ENCODE measurements at regions not wholly inside any gene's neighbourhood (a gene's known extent, or its start where the extent isn't known, plus 50 kb on each side); places are given as distances from the start of the nearest gene placed in this dataset.
"Not testable (repeated sequence)": the region's sequence is repeated elsewhere in the genome, so short reads cannot be mapped to it uniquely, and the experiment has no call there.

- DNase-seq (ENCODE audit: low spot score), result not testable (repeated sequence)
Measured at GRCh38 chr15:29505535-29505934, 235.9 kb upstream of the NSMCE3 start.

DNA sequence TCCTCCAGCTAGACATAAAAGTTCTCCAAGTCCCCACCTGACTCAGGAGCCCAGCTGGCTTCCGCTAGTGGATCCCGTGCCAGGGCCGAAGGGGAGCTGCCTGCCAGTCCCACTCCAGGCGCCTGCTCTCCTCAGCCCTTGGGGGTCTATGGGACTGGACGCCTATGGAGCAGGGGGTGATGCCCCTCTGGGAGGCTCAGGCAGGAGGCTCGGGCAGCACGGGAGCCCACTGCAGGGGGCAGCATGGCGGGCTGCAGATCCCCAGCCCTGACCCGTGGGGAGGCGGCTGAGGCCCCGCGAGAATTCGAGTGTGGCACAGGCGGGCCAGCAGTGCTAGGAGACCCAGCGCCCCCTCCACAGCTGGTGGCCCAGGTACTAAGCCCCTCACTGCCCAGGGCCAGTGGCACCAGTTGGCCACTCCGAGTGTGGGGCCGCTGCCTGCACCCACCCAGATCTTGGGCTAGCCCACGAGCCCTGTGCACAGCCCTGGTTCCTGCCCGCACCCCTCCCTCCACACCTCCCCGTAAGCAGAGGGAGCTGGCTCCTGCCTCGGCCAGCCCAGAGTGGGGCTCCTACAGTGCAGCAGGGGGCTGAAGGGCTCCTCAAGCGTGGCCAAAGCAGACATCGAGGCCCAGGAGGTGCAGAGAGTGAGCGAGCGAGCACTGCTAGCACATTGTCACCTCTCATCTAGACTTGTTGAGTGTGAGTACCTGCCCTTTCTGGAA is 221.3 kb upstream of the NSMCE3 start:
- DNase-seq (ENCODE audit: low spot score), result no peak

DNA sequence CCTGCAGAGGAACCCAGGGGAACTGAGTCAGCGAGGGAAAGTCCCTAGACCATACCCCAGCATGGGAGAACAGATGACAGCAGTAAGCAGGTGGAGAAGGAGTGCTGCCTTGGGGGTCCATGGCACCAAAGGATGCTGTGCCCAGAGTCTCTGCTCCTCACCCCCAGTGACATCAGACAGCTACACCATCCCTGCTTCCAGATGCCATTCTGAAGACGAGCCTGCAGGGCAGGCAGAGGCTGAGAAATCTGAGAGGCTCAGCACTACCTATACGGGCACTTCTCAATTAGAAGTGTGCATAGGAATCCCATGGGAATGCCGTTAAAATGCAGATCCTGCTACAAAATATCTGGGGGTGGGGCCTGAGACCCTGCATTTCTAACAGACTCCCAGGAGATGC is 211.3 kb upstream of the NSMCE3 start:
- DNase-seq (ENCODE audit: low spot score), result no peak

DNA sequence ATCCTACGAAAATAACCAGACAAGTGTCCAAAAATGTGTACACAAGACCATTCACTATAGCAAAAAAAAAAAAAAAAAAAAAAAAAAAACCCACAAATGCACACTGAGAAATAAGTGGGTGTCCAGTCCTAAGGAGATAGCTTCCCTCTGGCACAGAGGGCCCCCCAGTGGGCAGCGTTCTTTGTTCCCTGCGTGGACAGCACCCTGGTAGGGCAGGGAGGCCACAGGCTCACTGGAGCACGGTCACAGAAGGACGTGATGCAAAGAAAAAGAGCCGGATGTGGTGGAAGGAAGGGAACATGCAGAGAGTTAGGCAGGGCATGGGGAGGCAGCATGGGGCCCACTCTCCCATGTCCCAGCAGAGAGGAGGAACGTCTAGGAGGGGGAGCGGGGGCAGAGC is 210.7 kb upstream of the NSMCE3 start:
- no peak for DNase-seq (ENCODE audit: low spot score)

- no peak for DNase-seq (ENCODE audit: low spot score)
Measured at GRCh38 chr15:29477256-29477655, 207.6 kb upstream of the NSMCE3 start.

DNA sequence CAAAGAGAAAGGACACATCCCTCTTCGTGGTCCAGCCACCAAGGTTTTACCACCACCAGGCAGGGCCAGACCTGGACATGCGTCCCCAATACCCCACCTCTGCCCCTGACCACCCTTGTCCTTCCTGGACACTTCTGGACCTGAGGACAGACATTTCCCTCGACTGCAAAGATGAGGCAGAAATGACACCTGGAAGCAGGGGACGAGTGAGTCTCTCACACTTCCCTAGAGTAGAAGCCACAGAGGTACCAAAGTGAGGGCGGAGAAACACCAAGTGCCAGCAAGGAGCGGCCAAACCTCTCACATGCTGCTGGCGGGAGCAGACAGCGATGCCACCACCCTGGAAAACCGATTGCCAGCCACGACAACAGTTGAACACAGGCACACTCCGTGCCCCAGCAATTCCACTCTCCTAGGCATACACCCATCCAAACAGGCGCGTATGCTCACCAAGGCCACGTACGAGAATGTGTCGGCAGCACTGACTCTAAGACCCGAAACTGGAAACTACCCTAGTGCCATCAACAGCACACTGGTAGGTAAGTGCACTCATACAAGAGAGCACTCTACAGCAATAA is 207.0 kb upstream of the NSMCE3 start:
- no peak for DNase-seq (ENCODE audit: low spot score)

DNA sequence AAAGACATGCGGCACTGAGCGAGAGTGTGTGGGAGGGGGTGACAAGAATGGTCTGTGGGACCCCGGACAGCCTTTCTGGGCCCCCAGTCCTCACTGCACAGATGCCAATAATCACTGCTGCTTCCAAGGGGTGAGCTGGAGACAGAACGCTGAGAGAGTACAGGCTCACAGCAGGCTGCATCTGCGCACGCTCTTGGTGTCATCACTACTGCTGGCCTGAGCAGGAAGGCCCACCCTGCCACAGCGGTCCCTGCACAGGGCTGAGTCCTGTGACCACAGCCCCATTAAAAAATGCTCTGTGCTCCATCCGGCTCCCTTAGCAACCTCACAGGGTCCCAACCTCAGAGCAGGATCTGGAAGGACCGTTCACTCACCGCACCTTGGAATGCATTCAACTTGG is 205.5 kb upstream of the NSMCE3 start:
- DNase-seq (ENCODE audit: low spot score), result no peak

DNA sequence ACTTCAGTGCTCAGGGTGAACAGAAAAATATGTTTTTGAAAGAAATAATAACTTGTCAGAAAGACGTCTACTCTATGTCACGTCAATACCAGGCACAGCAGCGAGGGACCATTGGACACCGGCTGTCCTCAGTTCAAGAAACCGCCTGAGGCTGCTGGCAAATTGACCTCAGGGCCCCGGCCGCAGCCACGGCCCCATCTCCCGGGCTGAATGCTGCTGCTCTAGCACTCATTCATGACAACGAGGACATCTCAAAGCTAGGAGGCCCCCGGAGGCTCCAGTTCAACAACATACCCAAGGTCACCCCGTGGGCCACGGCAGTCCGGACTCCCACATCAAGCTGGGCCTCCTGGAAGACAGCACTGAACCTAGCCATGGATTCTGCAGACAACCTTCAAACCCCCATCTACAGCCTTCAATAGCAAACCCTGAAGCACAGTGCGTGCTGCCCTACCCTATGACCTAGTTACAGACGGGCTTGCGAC is 204.0 kb upstream of the NSMCE3 start:
- no peak for DNase-seq (ENCODE audit: low spot score)

GRCh38 chr15:29472901-29473445 is 203.4 kb upstream of the NSMCE3 start:
- no peak for DNase-seq (ENCODE audit: low spot score)

DNA sequence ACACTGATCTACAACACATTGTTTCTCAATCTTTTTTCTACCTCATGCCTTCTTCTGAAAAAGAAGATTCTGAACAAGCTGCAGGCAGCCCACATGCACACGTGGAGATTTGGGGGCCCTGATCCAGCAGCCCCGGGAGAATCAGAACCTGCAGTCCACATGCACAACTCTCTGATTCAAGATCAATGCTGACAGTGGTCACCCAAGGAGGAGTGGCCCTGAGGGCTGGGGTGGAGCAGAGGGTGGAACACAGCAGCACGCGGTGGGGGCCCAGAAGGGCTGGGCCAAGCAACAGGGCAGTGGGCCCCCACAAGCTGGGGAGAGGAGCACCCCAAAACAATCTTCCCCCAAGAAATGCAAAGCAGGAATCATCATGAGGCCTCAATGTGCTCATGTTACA is 202.1 kb upstream of the NSMCE3 start:
- no peak for DNase-seq (ENCODE audit: low spot score)

- no peak for DNase-seq (ENCODE audit: low spot score)
Measured at GRCh38 chr15:29471306-29471705, 201.7 kb upstream of the NSMCE3 start.

- no peak for DNase-seq (ENCODE audit: low spot score)
Measured at GRCh38 chr15:29470794-29471193, 201.2 kb upstream of the NSMCE3 start.

DNA sequence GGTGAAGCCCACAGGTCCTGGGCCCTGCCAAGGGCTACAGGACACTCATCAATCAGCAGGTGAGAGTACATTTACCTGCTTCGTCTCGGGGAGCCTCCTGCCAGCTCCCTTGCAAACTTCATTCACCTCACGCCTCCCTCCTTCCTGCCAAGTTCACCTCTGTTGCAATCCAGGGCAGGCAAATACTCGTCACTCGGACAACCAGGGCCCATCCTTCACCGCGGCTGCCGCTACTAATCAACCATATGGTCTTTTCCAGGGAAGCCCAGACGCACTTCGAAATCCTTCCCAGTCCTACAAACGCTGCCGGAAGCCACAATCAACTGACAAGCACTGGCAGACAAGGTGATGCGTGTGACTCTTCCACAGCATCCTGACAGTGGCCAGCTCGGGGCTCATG is 200.7 kb upstream of the NSMCE3 start:
- no peak for DNase-seq (ENCODE audit: low spot score)

GRCh38 chr15:29468899-29469298 is 199.3 kb upstream of the NSMCE3 start:
- DNase-seq (ENCODE audit: low spot score), result no peak

GRCh38 chr15:29467091-29467490 is 197.5 kb upstream of the NSMCE3 start:
- DNase-seq (ENCODE audit: low spot score), result no peak

DNA sequence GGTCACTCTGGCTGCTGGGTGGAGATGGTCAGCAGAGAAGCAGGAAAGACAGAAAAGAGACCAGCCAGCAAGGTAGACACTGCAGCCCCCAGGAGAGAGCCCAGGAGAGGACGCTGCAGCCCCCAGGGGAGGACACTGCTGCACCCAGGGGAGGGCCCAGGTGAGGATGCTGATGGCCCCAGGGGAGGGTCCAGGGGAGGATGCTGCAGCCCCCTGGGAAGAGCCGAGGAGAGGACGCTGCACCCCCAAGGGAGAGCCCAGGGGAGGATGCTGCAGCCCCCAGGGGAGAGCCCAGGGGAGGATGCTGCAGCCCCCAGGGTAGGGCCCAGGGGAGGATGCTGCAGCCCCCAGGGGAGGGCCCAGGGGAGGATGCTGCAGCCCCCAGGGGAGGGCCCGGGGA is 196.7 kb upstream of the NSMCE3 start:
- no peak for DNase-seq (ENCODE audit: low spot score)

- no peak for DNase-seq (ENCODE audit: low spot score)
Measured at GRCh38 chr15:29465816-29466215, 196.2 kb upstream of the NSMCE3 start.

DNA sequence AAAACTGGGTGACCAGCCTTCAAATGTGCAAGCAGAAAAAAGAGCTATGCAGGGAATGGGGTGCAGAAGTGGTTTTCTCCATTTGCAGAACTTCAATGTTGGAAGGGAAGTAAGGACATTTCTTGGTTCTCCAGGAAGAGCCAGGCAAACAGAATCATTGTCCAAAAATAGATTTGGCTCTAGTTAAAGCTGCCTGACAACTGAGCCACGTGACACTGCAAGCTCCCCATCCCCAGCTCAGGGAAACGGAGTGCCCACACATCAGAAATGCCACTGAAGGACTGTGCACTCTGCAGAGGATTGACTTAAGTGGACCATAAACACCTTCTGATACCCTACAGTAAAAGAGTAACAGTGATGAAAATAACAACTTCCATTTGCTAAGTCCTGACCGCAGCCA is 195.6 kb upstream of the NSMCE3 start:
- DNase-seq (ENCODE audit: low spot score), result no peak

DNA sequence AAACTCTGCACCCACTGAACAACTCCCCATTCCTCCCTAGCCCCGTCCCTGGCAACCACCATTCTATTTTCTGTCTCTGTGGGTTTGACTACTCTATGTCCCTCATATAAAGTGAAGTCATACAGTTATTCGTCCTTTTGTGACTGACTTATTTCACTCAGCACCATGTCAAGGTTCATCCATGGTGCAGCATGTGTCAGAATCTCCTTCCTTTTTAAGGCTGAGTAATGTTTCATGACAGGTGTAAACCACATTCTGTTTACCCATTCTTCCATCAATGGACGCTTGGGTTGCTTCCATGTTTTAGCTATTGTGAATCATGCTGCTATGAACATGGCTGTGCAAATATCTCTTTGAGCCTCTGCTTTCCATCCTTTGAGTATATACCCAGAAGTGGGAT is 192.3 kb upstream of the NSMCE3 start:
- no peak for DNase-seq (ENCODE audit: low spot score)

DNA sequence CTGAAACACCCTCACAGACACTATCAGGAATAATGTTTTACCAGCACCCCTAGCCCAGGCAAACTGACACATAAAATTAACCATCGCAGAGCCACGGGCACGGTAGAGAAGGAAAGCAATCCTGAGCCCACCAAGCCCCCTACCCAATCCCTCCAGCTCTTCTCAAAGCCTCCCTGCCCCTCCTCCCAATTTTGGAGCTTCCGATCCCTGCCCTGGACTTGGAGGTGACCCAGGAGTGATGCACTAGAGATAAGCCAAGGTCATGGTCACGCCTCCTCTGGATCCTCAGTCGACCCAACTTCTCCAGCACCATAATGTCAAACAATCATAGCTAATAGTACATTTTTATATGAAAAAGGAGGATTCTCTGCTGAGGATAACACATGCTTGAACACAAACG is 188.7 kb upstream of the NSMCE3 start:
- no peak for DNase-seq (ENCODE audit: low spot score)

DNA sequence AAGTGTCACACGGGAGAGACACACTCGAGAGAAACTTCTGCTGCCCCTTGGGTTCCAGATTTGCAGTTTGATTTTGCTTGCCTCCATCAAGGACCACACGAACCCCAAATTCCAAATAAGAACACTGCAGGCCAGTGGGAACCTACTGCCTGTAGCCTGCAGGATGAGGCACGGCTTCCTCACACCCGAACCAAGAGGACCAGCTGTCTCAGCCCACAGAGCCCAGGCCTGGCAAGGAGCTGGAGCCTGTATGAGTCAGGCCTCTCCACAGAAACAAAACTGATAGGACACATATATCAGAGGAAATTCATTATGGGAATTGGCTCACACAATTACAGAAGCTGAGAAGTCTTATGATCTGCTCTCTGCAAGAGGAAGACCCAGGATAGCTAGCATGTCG is 188.1 kb upstream of the NSMCE3 start:
- no peak for DNase-seq (ENCODE audit: low spot score)

GRCh38 chr15:29456964-29457363 is 187.3 kb upstream of the NSMCE3 start:
- no peak for DNase-seq (ENCODE audit: low spot score)

DNA sequence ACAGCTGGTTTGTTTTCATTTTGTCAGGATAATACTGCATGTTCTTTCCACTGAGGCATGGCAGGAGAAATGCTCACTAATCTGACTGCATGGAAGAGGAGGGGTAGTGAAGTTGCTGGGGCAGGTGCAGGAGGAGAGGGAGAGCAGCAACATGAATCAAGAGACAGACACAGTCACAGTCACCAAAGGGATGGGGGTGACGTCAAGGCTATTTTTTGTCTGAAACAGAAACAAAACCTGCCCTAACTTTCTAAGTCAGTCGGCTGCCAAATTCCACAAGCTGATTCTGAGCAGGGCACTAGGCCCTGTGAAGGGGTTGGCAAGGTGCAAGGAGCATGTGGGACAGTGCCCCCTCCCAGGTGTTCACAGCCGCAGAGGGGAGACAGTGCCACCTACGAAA is 186.6 kb upstream of the NSMCE3 start:
- DNase-seq (ENCODE audit: low spot score), result no peak

GRCh38 chr15:29455530-29455929 is 185.9 kb upstream of the NSMCE3 start:
- no peak for DNase-seq (ENCODE audit: low spot score)
